ENCODE measurements at regions not wholly inside any gene's neighbourhood (a gene's known extent, or its start where the extent isn't known, plus 50 kb on each side); places are given as distances from the start of the nearest gene placed in this dataset.

DNA sequence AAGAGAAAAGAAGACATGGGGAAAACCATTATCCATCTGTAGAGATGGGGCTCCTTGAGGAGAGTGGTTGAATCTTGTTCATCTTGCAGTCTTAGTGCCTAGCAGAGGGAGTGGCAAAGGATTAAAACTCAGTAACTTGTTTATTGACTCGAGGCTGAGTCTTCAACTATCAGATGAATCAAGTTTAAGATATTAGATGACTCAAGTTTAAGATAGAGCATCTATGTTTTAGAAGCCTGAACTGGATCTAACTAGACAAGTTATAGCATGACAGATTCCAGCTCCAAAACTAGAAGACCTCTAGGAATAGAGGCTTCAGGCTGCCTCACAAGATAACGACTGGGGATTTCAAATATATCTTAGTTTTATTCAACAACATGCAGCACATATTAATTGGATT is 2277.2 kb upstream of the WWC1 start:
- H2BK120ac ChIP-seq (ENCODE audit: low read depth, low read length) = no peak overlapping the region
- H4K91ac ChIP-seq (ENCODE audit: low read length) = no peak overlapping the region
- no peak for DNase-seq
- no peak overlapping the region for H2AK5ac ChIP-seq (ENCODE audit: low read length, severe bottlenecking)
- H3K36me3 ChIP-seq (ENCODE audit: control insufficient read depth in 1 of 2, insufficient read depth in 2 of 2, low read depth in 1 of 2, low read length in 2 of 2) = no peaks in the 10 kb centered on the region
- H3K4me2 ChIP-seq (ENCODE audit: low read length, poor library complexity, severe bottlenecking) = no peak overlapping the region
- H4K8ac ChIP-seq (ENCODE audit: low read length) = no peak overlapping the region
- H3K27ac ChIP-seq (ENCODE audit: low read length, poor library complexity, severe bottlenecking) = no peak overlapping the region
- no peak overlapping the region for H3K4ac ChIP-seq (ENCODE audit: low read depth in 1 of 2, low read length in 2 of 2)
- H3K4me1 ChIP-seq (ENCODE audit: control insufficient read depth, insufficient read depth, low read depth, low read length) = no peaks in the 10 kb centered on the region
- no peak overlapping the region for H2BK5ac ChIP-seq (ENCODE audit: low read depth, low read length, poor library complexity, severe bottlenecking)
- H3K9me3 ChIP-seq (ENCODE audit: control insufficient read depth, low read length) = peaks cover 13% of the 10 kb centered on the region
- H3K9ac ChIP-seq (ENCODE audit: low read length) = no peak overlapping the region
- H3K27me3 ChIP-seq (ENCODE audit: control insufficient read depth in 1 of 2, insufficient read depth in 1 of 2, low read length in 2 of 2) = no peaks in the 10 kb centered on the region
- H3K23ac ChIP-seq (ENCODE audit: low read length in 2 of 2) = no peak overlapping the region
- H2BK15ac ChIP-seq (ENCODE audit: low read depth, poor library complexity, severe bottlenecking) = no peak overlapping the region
- H3K4me3 ChIP-seq (ENCODE audit: insufficient read depth in 1 of 2, low read depth in 1 of 2, low read length in 2 of 2) = no peak overlapping the region
- H3K18ac ChIP-seq (ENCODE audit: low read depth in 1 of 2, low read length in 2 of 2) = no peak overlapping the region
- H3K79me1 ChIP-seq (replicated peaks; ENCODE audit: low read length, poor library complexity, severe bottlenecking) = no peaks in the 10 kb centered on the region
- WGBS = 40% methylated on average over 1 of the region's 2 CpGs
- no peak overlapping the region for H2BK12ac ChIP-seq (ENCODE audit: low read length in 2 of 2)
- no peak overlapping the region for H2AFZ ChIP-seq (ENCODE audit: low read depth, low read length)
- H3K14ac ChIP-seq (ENCODE audit: low read length in 2 of 2) = no peak overlapping the region

DNA sequence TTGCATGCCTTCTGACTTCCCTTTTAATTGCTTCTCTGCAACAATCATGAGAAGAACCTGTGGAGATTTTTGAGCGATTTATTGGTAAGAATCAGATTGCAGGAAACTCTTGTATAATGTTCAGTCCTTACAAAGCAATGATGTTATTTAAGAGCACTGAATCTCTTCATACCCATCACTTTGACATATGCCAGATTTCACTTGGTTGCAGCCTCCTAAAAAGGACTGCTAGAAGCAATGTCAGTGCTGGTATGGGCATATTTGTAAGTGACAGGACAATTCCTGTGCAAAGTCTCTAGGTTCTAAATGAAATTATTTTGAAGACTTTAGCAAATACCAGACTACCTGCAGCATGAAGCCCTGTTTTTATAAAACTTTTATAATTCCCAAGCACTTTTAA is 2272.7 kb upstream of the WWC1 start:
- H4K8ac ChIP-seq (ENCODE audit: low read length) = no peak overlapping the region
- H3K4me1 ChIP-seq (ENCODE audit: control insufficient read depth, insufficient read depth, low read depth, low read length) = no peaks in the 10 kb centered on the region
- no peak overlapping the region for H2BK15ac ChIP-seq (ENCODE audit: low read depth, poor library complexity, severe bottlenecking)
- WGBS = no CpG with 5 or more reads among the region's 1 CpG
- H3K9me3 ChIP-seq (ENCODE audit: control insufficient read depth, low read length) = peaks cover 10% of the 10 kb centered on the region
- H3K4ac ChIP-seq (ENCODE audit: low read depth in 1 of 2, low read length in 2 of 2) = no peak overlapping the region
- no peak overlapping the region for H2BK120ac ChIP-seq (ENCODE audit: low read depth, low read length)
- no peak overlapping the region for H2BK5ac ChIP-seq (ENCODE audit: low read depth, low read length, poor library complexity, severe bottlenecking)
- H3K36me3 ChIP-seq (ENCODE audit: control insufficient read depth in 1 of 2, insufficient read depth in 2 of 2, low read depth in 1 of 2, low read length in 2 of 2) = no peaks in the 10 kb centered on the region
- no peak overlapping the region for H2AFZ ChIP-seq (ENCODE audit: low read depth, low read length)
- H3K27me3 ChIP-seq (ENCODE audit: control insufficient read depth in 1 of 2, insufficient read depth in 1 of 2, low read length in 2 of 2) = no peaks in the 10 kb centered on the region
- H3K4me3 ChIP-seq (ENCODE audit: insufficient read depth in 1 of 2, low read depth in 1 of 2, low read length in 2 of 2) = no peak overlapping the region
- H3K79me1 ChIP-seq (replicated peaks; ENCODE audit: low read length, poor library complexity, severe bottlenecking) = no peaks in the 10 kb centered on the region
- H2BK12ac ChIP-seq (ENCODE audit: low read length in 2 of 2) = no peak overlapping the region
- H3K18ac ChIP-seq (ENCODE audit: low read depth in 1 of 2, low read length in 2 of 2) = no peak overlapping the region
- H2AK5ac ChIP-seq (ENCODE audit: low read length, severe bottlenecking) = no peak overlapping the region
- no peak overlapping the region for H3K4me2 ChIP-seq (ENCODE audit: low read length, poor library complexity, severe bottlenecking)
- no peak overlapping the region for H3K9ac ChIP-seq (ENCODE audit: low read length)
- H4K91ac ChIP-seq (ENCODE audit: low read length) = no peak overlapping the region
- H3K27ac ChIP-seq (ENCODE audit: low read length, poor library complexity, severe bottlenecking) = no peak overlapping the region
- H3K14ac ChIP-seq (ENCODE audit: low read length in 2 of 2) = no peak overlapping the region
- no peak overlapping the region for H3K23ac ChIP-seq (ENCODE audit: low read length in 2 of 2)
- DNase-seq = no peak

DNA sequence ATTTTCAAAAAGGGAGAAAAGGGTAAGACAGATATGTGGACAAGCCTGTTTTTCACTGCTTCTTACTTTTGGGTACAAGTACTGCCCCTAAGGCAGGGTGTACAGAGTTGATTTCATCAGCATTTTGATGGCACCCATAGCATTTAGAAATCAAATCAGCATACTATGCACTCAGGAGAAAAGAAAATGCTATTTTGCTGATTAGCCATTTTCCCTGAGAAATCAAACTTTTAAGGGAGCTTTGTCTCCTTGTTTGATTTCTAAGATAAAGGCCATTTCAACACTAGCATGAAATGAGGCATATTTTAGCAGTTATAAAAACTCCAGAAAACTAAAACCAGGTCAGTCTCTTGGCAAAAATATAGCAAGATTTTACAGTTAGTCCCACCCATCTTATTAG is 2269.4 kb upstream of the WWC1 start:
- Histone ChIP-seq H2BK12ac (ENCODE audit: low read length in 2 of 2) (no peak overlapping the region), H2BK120ac (ENCODE audit: low read depth, low read length) (no peak overlapping the region), H3K14ac (ENCODE audit: low read length in 2 of 2) (no peak overlapping the region), H3K9ac (ENCODE audit: low read length) (no peak overlapping the region), H3K79me1 (replicated peaks; ENCODE audit: low read length, poor library complexity, severe bottlenecking) (no peaks in the 10 kb centered on the region), H3K4ac (ENCODE audit: low read depth in 1 of 2, low read length in 2 of 2) (no peak overlapping the region), H3K27me3 (ENCODE audit: control insufficient read depth in 1 of 2, insufficient read depth in 1 of 2, low read length in 2 of 2) (no peaks in the 10 kb centered on the region), H2AFZ (ENCODE audit: low read depth, low read length) (no peak overlapping the region), H3K4me1 (ENCODE audit: control insufficient read depth, insufficient read depth, low read depth, low read length) (no peaks in the 10 kb centered on the region), H3K36me3 (ENCODE audit: control insufficient read depth in 1 of 2, insufficient read depth in 2 of 2, low read depth in 1 of 2, low read length in 2 of 2) (no peaks in the 10 kb centered on the region), H3K9me3 (ENCODE audit: control insufficient read depth, low read length) (no peaks in the 10 kb centered on the region), H3K18ac (ENCODE audit: low read depth in 1 of 2, low read length in 2 of 2) (no peak overlapping the region), H4K91ac (ENCODE audit: low read length) (no peak overlapping the region), H4K8ac (ENCODE audit: low read length) (no peak overlapping the region), H3K23ac (ENCODE audit: low read length in 2 of 2) (no peak overlapping the region), H3K4me2 (ENCODE audit: low read length, poor library complexity, severe bottlenecking) (no peak overlapping the region), H2BK15ac (ENCODE audit: low read depth, poor library complexity, severe bottlenecking) (no peak overlapping the region), H2BK5ac (ENCODE audit: low read depth, low read length, poor library complexity, severe bottlenecking) (no peak overlapping the region), H3K4me3 (ENCODE audit: insufficient read depth in 1 of 2, low read depth in 1 of 2, low read length in 2 of 2) (no peak overlapping the region), H3K27ac (ENCODE audit: low read length, poor library complexity, severe bottlenecking) (no peak overlapping the region), H2AK5ac (ENCODE audit: low read length, severe bottlenecking) (no peak overlapping the region)
- DNase-seq = no peak

DNA sequence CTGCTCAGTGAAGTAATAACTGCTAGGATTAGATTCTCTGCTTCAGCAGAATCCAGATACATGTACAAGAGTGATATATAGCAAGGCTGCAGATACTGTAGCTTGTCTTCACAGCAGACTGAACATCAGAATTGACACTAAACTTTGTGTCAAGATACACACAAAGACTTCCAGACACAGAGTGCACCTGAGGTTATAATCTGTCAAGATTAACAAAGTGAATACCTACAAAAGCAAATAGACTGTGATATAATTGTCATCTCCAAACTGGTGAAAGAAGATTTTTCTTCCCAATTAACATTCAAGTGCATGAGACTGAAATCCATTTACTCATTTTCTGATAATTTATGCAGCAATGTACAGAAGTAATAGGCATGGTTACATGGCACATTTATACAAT is 2266.5 kb upstream of the WWC1 start:
- peaks cover 6% of the 10 kb centered on the region for H3K9me3 ChIP-seq (ENCODE audit: control insufficient read depth, low read length)
- no peak overlapping the region for H2AFZ ChIP-seq (ENCODE audit: low read depth, low read length)
- H4K91ac ChIP-seq (ENCODE audit: low read length) = no peak overlapping the region
- no peak overlapping the region for H2AK5ac ChIP-seq (ENCODE audit: low read length, severe bottlenecking)
- no peak overlapping the region for H3K23ac ChIP-seq (ENCODE audit: low read length in 2 of 2)
- H3K79me1 ChIP-seq (replicated peaks; ENCODE audit: low read length, poor library complexity, severe bottlenecking) = no peaks in the 10 kb centered on the region
- no peak overlapping the region for H3K4ac ChIP-seq (ENCODE audit: low read depth in 1 of 2, low read length in 2 of 2)
- H4K8ac ChIP-seq (ENCODE audit: low read length) = no peak overlapping the region
- H3K4me1 ChIP-seq (ENCODE audit: control insufficient read depth, insufficient read depth, low read depth, low read length) = no peaks in the 10 kb centered on the region
- no peak overlapping the region for H2BK120ac ChIP-seq (ENCODE audit: low read depth, low read length)
- H3K14ac ChIP-seq (ENCODE audit: low read length in 2 of 2) = no peak overlapping the region
- DNase-seq = no peak
- no peak overlapping the region for H3K18ac ChIP-seq (ENCODE audit: low read depth in 1 of 2, low read length in 2 of 2)
- no peak overlapping the region for H3K27ac ChIP-seq (ENCODE audit: low read length, poor library complexity, severe bottlenecking)
- H3K9ac ChIP-seq (ENCODE audit: low read length) = no peak overlapping the region
- H3K27me3 ChIP-seq (ENCODE audit: control insufficient read depth in 1 of 2, insufficient read depth in 1 of 2, low read length in 2 of 2) = no peaks in the 10 kb centered on the region
- H2BK5ac ChIP-seq (ENCODE audit: low read depth, low read length, poor library complexity, severe bottlenecking) = no peak overlapping the region
- H3K36me3 ChIP-seq (ENCODE audit: control insufficient read depth in 1 of 2, insufficient read depth in 2 of 2, low read depth in 1 of 2, low read length in 2 of 2) = no peaks in the 10 kb centered on the region
- no peak overlapping the region for H2BK15ac ChIP-seq (ENCODE audit: low read depth, poor library complexity, severe bottlenecking)
- H3K4me3 ChIP-seq (ENCODE audit: insufficient read depth in 1 of 2, low read depth in 1 of 2, low read length in 2 of 2) = no peak overlapping the region
- H2BK12ac ChIP-seq (ENCODE audit: low read length in 2 of 2) = no peak overlapping the region
- H3K4me2 ChIP-seq (ENCODE audit: low read length, poor library complexity, severe bottlenecking) = no peak overlapping the region
